K562 (cell line): ENCODE measurements at regions not wholly inside any gene's neighbourhood (a gene's known extent, or its start where the extent isn't known, plus 50 kb on each side); places are given as distances from the start of the nearest gene placed in this dataset.

ENCODE experiments used
- ATAC-seq: fragments of 200-7000 bp; cut with Tn5 transposase; 3 replicates; pipeline ENCODE4 v1.9.1; 2020; ENCODE audit warnings: moderate library complexity
- BruUV-seq: library from RNA; stranded (reverse); fragments of 400-500 nt; replicated peaks from 2 replicates; lab custom pipeline; 2021; lab: Mats Ljungman, UMichigan
- CTCF ChIA-PET: fragments of 300-600 bp; formaldehyde crosslinking; extraction: SDS; loops from one replicate; lab custom pipeline; 2021; ENCODE audit warnings: low intra/inter-chr PET ratio; lab: Yijun Ruan, JAX
- POLR2A ChIA-PET: fragments of 300-600, 350-650 bp; sonication (Branson Sonifier 250); formaldehyde crosslinking; extraction: SDS; loops from one replicate; lab custom pipeline; 2021; ENCODE audit warnings: antibody characterized with exemption, inconsistent platforms; lab: Yijun Ruan, JAX
- DNase-seq, 4 experiments: peaks; one replicate each; pipeline versions ENCODE4 v3.0.0 to v3.0.0-alpha.2; 2011 to 2018; ENCODE audit warnings: low spot score in 3 of 4, mixed read lengths in 3 of 4; ENCODE audit errors: extremely low read depth in 1 of 4
- FAIRE-seq: peaks from 2 replicates; lab custom pipeline; 2011; peaks lifted over from hg19 to GRCh38; lab: Jason Lieb, UNC
- H2AFZ ChIP-seq: 2 replicates; pipeline ENCODE4 v1.6.0; 2011; ENCODE audit warnings: low read depth, low read length, control low read depth, inconsistent platforms
- H3K27ac ChIP-seq: fragments of 200-600 bp; 3 replicates; pipeline ENCODE4 v1.8.0; 2011; ENCODE audit warnings: low read depth, mild to moderate bottlenecking, control low read depth, inconsistent platforms, low read length, moderate library complexity, mixed read lengths; ENCODE audit errors: extremely low read depth
- H3K27me3 ChIP-seq, 2 experiments: fragments of 300-600 bp in 1 of 2; 2 replicates in 1 of 2; 3 replicates in 1 of 2; pipeline versions ENCODE4 v1.6.0 to v1.8.0; 2011; ENCODE audit warnings: inconsistent platforms in 2 of 2, low read length in 2 of 2, mild to moderate bottlenecking in 1 of 2, mixed read lengths in 1 of 2, moderate library complexity in 1 of 2; ENCODE audit not compliant: control insufficient read depth in 2 of 2, insufficient read depth in 2 of 2
- H3K36me3 ChIP-seq: fragments of 300-600 bp; 3 replicates; pipeline ENCODE4 v1.8.0; 2011; ENCODE audit warnings: mild to moderate bottlenecking, low read length, inconsistent platforms; ENCODE audit not compliant: control insufficient read depth, insufficient read depth
- H3K4me1 ChIP-seq, 2 experiments: fragments of 200-600 bp in 1 of 2; replicated peaks in 1 of 2; 2 replicates in 1 of 2; 3 replicates in 1 of 2; pipeline versions ENCODE4 v1.5.1 to v1.8.0; 2011; ENCODE audit warnings: inconsistent platforms in 2 of 2, low read length in 2 of 2, mild to moderate bottlenecking in 1 of 2, mixed read lengths in 1 of 2, moderate library complexity in 1 of 2; ENCODE audit not compliant: control insufficient read depth in 2 of 2, insufficient read depth in 2 of 2
- H3K4me2 ChIP-seq: 2 replicates; pipeline ENCODE4 v1.6.1; 2011; ENCODE audit warnings: low read length, control low read depth, inconsistent platforms, mixed read lengths; ENCODE audit not compliant: insufficient read depth
- H3K4me3 ChIP-seq: fragments of 200-600 bp; sonication (generic), shearing (Covaris generic); 2 replicates; pipeline ENCODE4 v1.5.1; 2016; ENCODE audit warnings: control low read depth, inconsistent platforms
- H3K79me2 ChIP-seq: fragments of 200-600 bp; 3 replicates; pipeline ENCODE4 v1.8.0; 2011; ENCODE audit warnings: low read length, inconsistent platforms; ENCODE audit not compliant: control insufficient read depth, insufficient read depth
- H3K9ac ChIP-seq, 2 experiments: 2 replicates each; pipeline versions ENCODE4 v1.6.0 to v1.6.1; 2011; ENCODE audit warnings: low read depth in 2 of 2, low read length in 2 of 2, control low read depth in 1 of 2, inconsistent platforms in 1 of 2, mild to moderate bottlenecking in 1 of 2, mixed read lengths in 1 of 2; ENCODE audit not compliant: insufficient read depth in 1 of 2
- H3K9me1 ChIP-seq: one replicate; pipeline ENCODE4 v1.6.0; 2011; ENCODE audit warnings: inconsistent platforms, mild to moderate bottlenecking, low read length, moderate library complexity; ENCODE audit not compliant: control insufficient read depth, insufficient read depth
- H3K9me3 ChIP-seq: replicated peaks from 2 replicates; pipeline ENCODE4 v1.5.1; 2011; ENCODE audit warnings: low read depth, low read length, inconsistent platforms; ENCODE audit not compliant: control insufficient read depth, insufficient read depth
- H4K20me1 ChIP-seq: replicated peaks from 2 replicates; pipeline ENCODE4 v1.6.1; 2011; ENCODE audit warnings: low read length, inconsistent platforms, mixed read lengths; ENCODE audit not compliant: control insufficient read depth, insufficient read depth
- BRF1 ChIP-seq: IDR thresholded peaks from 3 replicates; pipeline ENCODE4 v1.6.1; 2011; ENCODE audit warnings: borderline replicate concordance, mild to moderate bottlenecking; ENCODE audit not compliant: insufficient read length; ENCODE audit errors: extremely low read depth
- BRF2 ChIP-seq: IDR thresholded peaks from 3 replicates; pipeline ENCODE4 v1.6.1; 2011; ENCODE audit warnings: borderline replicate concordance, mild to moderate bottlenecking; ENCODE audit not compliant: insufficient read length, insufficient read depth
- CGGBP1 ChIP-seq: fragments of 250-450 bp; sonication (Bioruptor Pico); IDR thresholded peaks from 2 replicates; pipeline ENCODE4 v1.9.0; 2021; ENCODE audit warnings: mild to moderate bottlenecking
- EHMT2 ChIP-seq: fragments of 450-650 bp; IDR thresholded peaks from 2 replicates; pipeline ENCODE4 v1.6.1; 2018; ENCODE audit warnings: antibody characterized with exemption
- ESRRA ChIP-seq: fragments of 450-650 bp; IDR thresholded peaks from 2 replicates; pipeline ENCODE4 v1.6.1; 2014; ENCODE audit warnings: low read depth, mild to moderate bottlenecking, moderate library complexity, borderline replicate concordance
- LCOR ChIP-seq: sonication (generic); formaldehyde crosslinking; IDR thresholded peaks from 2 replicates; pipeline ENCODE4 v1.8.0; 2022; ENCODE audit warnings: mild to moderate bottlenecking, missing genetic modification reagents
- REST ChIP-seq, 2 experiments: fragments of 450-650 bp; formaldehyde crosslinking in 1 of 2; IDR thresholded peaks; 2 replicates each; pipeline versions ENCODE4 v1.4.0 to v1.6.1; 2014 to 2020; ENCODE audit warnings: mild to moderate bottlenecking in 2 of 2, borderline replicate concordance in 1 of 2, low read depth in 1 of 2
- SIN3B ChIP-seq: fragments of 450-650 bp; IDR thresholded peaks from 2 replicates; pipeline ENCODE4 v1.6.1; 2017; ENCODE audit warnings: low read depth, mild to moderate bottlenecking, moderate library complexity
- TCFL5 ChIP-seq: fragments of 250-450 bp; sonication (Bioruptor Pico); conservative IDR thresholded peaks from 2 replicates; pipeline ENCODE4 v1.6.1; 2021; ENCODE audit warnings: mild to moderate bottlenecking, moderate library complexity, matching md5 sums
- ZNF197 ChIP-seq: fragments of 200-800 bp; sonication (Bioruptor generic); IDR thresholded peaks from 2 replicates; pipeline ENCODE4 v1.6.1; 2016; ENCODE audit warnings: low read depth, missing genetic modification characterization, missing compliant biosample characterization
- ZNF274 ChIP-seq: IDR thresholded peaks from 2 replicates; pipeline ENCODE4 v1.6.1; 2011; ENCODE audit warnings: low read depth, mild to moderate bottlenecking, low read length, moderate library complexity, borderline replicate concordance
- ZNF449 ChIP-seq: fragments of 250-450 bp; sonication (Bioruptor Pico); IDR thresholded peaks from 2 replicates; pipeline ENCODE4 v1.8.0; 2022; ENCODE audit warnings: moderate library complexity, mild to moderate bottlenecking, inconsistent platforms
- ZNF77 ChIP-seq: fragments of 250-450 bp; sonication (Bioruptor Pico); IDR thresholded peaks from 2 replicates; pipeline ENCODE4 v1.5.0; 2020
- WGBS: fragments of 100-300 bp; shearing (Covaris generic); methylation state at CpG from one replicate; pipeline ENCODE4 v1.1.6; 2016; ENCODE audit warnings: low coverage, mixed read lengths; ENCODE audit not compliant: insufficient coverage; ENCODE audit errors: missing lambda C conversion rate; 5-methylcytosine and 5-hydroxymethylcytosine counted together
- in situ Hi-C: fragments of 300-500 bp; cut with MboI; formaldehyde crosslinking; loops from 4 replicates; pipeline ENCODE4 v1.15.0; 2018; ENCODE audit warnings: inconsistent platforms, mixed read lengths
- intact Hi-C: fragments of 100-400 bp; cut with micrococcal nuclease; formaldehyde crosslinking; loops from 2 replicates; pipeline ENCODE4 v1.14.2; 2022

GRCh38 chr4:178937130-178937529, 1494.9 kb upstream of the AGA start:
- no peak for FAIRE-seq
- DNase-seq, result no peak
- no peaks in the 10 kb centered on the region for H3K4me1 ChIP-seq
- ChIA-PET CTCF (no interaction called here), POLR2A (no interaction called here)
- H3K9me1 ChIP-seq, result no peaks in the 10 kb centered on the region
- H3K79me2 ChIP-seq, result no peaks in the 10 kb centered on the region
- no peak overlapping the region for H2AFZ ChIP-seq
- no TSS peak for BruUV-seq
- no peak overlapping the region for H3K4me3 ChIP-seq
- no peaks in the 10 kb centered on the region for H3K27me3 ChIP-seq
- H3K4me2 ChIP-seq, result no peak overlapping the region
- in situ Hi-C loops, result no loop called here
- intact Hi-C loops, result no loop called here
- no peak overlapping the region for H3K9ac ChIP-seq
- WGBS, result 13% methylated on average over 1 of the region's 1 CpG
- no peaks in the 10 kb centered on the region for H4K20me1 ChIP-seq
- no peaks in the 10 kb centered on the region for H3K36me3 ChIP-seq
- no peak overlapping the region for H3K27ac ChIP-seq
- ATAC-seq, result no peak
- no peaks in the 10 kb centered on the region; the same call in 1 of the 2 replicates for H3K9me3 ChIP-seq
- TF ChIP-seq ESRRA, result no peak
- TF ChIP-seq LCOR, result no peak
- no peak for TF ChIP-seq ZNF197 (CRISPR knock-in tag)
- no peak for TF ChIP-seq TCFL5 (CRISPR knock-in tag)
- no peak for TF ChIP-seq REST (IDR thresholded peaks at IDR 0.05; ENCODE audit: borderline replicate concordance)
- TF ChIP-seq REST (CRISPR knock-in tag; IDR thresholded peaks at IDR 0.05; ENCODE audit: low read depth), result no peak
- no peak for TF ChIP-seq CGGBP1 (CRISPR knock-in tag)
- no peak for TF ChIP-seq BRF1
- TF ChIP-seq ZNF77 (CRISPR knock-in tag), result no peak
- TF ChIP-seq ZNF449 (CRISPR knock-in tag), result no peak
- no peak for TF ChIP-seq EHMT2
- TF ChIP-seq SIN3B, result no peak
- TF ChIP-seq BRF2, result no peak
- TF ChIP-seq ZNF274, result no peak
